ENCODE measurements at regions not wholly inside any gene's neighbourhood (a gene's known extent, or its start where the extent isn't known, plus 50 kb on each side); places are given as distances from the start of the nearest gene placed in this dataset.

- no peak for TF ChIP-seq EZH2 (IDR thresholded peaks at IDR 0.05; ENCODE audit: insufficient read depth, poor library complexity, severe bottlenecking)
- TF ChIP-seq EZH2phosphoT487 (IDR thresholded peaks at IDR 0.05; ENCODE audit: insufficient read depth, low read depth): no peak
Observed at GRCh38 chr11:86192519-86193257, 51.9 kb upstream of the EED start.
